ENCODE measurements at regions not wholly inside any gene's neighbourhood (a gene's known extent, or its start where the extent isn't known, plus 50 kb on each side); places are given as distances from the start of the nearest gene placed in this dataset.

- Histone ChIP-seq H3K9me3 (ENCODE audit: control insufficient read depth in 5 of 5, low read length in 5 of 5) (peaks cover 0 to 5% (median 2%) of the 10 kb centered on the region in 5 donors), H3K9ac (ENCODE audit: low read length in 5 of 5) (peak overlapping the region in 4 of 5 donors; percentile 34 to 69 (median 42)), H3K4me3 (ENCODE audit: low read depth in 1 of 5, low read length in 5 of 5) (peak overlapping the region; percentile 40 to 76 (median 59)), H3K4me1 (ENCODE audit: control insufficient read depth in 5 of 5, insufficient read depth in 5 of 5, low read length in 5 of 5) (peaks cover 2 to 33% (median 27%) of the 10 kb centered on the region in 5 donors), H3K36me3 (ENCODE audit: control insufficient read depth in 5 of 5, insufficient read depth in 5 of 5, low read length in 5 of 5) (no peaks in the 10 kb centered on the region), H3K27ac (ENCODE audit: low read depth, low read length) (no peak overlapping the region), H3K27me3 (ENCODE audit: control insufficient read depth in 5 of 5, insufficient read depth in 4 of 5, low read length in 5 of 5) (peaks cover 0 to 20% (median 5%) of the 10 kb centered on the region in 5 donors)
These were observed 183.9 kb downstream of the C9orf50 start for GRCh38 chr9:129436751-129437625.

- Histone ChIP-seq H3K4me3 (ENCODE audit: low read depth in 1 of 5, low read length in 5 of 5) (peak overlapping the region in 3 of 5 donors; percentile 59 to 76 (median 66)), H3K9me3 (ENCODE audit: control insufficient read depth in 5 of 5, low read length in 5 of 5) (peaks cover 0 to 5% (median 2%) of the 10 kb centered on the region in 5 donors), H3K27ac (ENCODE audit: low read depth, low read length) (no peak overlapping the region), H3K9ac (ENCODE audit: low read length in 5 of 5) (peak overlapping the region in 1 of 5 donors; percentile 18), H3K27me3 (ENCODE audit: control insufficient read depth in 5 of 5, insufficient read depth in 4 of 5, low read length in 5 of 5) (peaks cover 0 to 23% (median 5%) of the 10 kb centered on the region in 5 donors), H3K36me3 (ENCODE audit: control insufficient read depth in 5 of 5, insufficient read depth in 5 of 5, low read length in 5 of 5) (no peaks in the 10 kb centered on the region), H3K4me1 (ENCODE audit: control insufficient read depth in 5 of 5, insufficient read depth in 5 of 5, low read length in 5 of 5) (peaks cover 2 to 34% (median 27%) of the 10 kb centered on the region in 5 donors)
These were observed 184.7 kb downstream of the C9orf50 start for GRCh38 chr9:129435988-129436717.

DNA sequence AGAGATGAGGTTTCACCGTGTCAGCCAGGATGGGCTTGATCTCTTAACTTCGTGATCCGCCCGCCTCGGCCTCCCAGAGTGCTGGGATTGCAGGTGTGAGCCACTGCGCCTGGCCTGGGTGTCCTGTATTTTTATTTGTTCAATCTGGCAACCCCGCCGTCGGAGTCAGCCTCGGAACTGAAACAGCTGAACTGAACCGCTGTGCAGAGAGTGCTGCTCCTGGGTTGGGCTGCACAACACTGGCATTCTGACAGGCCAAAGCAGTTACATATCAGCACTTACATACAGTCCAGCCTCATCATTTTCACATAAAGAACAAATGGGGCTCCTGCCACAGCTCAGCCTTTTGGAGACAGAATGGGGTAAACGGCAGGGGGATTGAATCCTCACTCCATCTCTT lies 185.6 kb downstream of the C9orf50 start:
- Histone ChIP-seq H3K4me3 (ENCODE audit: low read depth in 1 of 5, low read length in 5 of 5) (no peak overlapping the region), H3K27me3 (ENCODE audit: control insufficient read depth in 5 of 5, insufficient read depth in 4 of 5, low read length in 5 of 5) (peaks cover 0 to 23% (median 5%) of the 10 kb centered on the region in 5 donors), H3K27ac (ENCODE audit: low read depth, low read length) (no peak overlapping the region), H3K4me1 (ENCODE audit: control insufficient read depth in 5 of 5, insufficient read depth in 5 of 5, low read length in 5 of 5) (peaks cover 2 to 34% (median 27%) of the 10 kb centered on the region in 5 donors), H3K9ac (ENCODE audit: low read length in 5 of 5) (no peak overlapping the region), H3K36me3 (ENCODE audit: control insufficient read depth in 5 of 5, insufficient read depth in 5 of 5, low read length in 5 of 5) (no peaks in the 10 kb centered on the region), H3K9me3 (ENCODE audit: control insufficient read depth in 5 of 5, low read length in 5 of 5) (peaks cover 0 to 5% (median 2%) of the 10 kb centered on the region in 5 donors)

DNA sequence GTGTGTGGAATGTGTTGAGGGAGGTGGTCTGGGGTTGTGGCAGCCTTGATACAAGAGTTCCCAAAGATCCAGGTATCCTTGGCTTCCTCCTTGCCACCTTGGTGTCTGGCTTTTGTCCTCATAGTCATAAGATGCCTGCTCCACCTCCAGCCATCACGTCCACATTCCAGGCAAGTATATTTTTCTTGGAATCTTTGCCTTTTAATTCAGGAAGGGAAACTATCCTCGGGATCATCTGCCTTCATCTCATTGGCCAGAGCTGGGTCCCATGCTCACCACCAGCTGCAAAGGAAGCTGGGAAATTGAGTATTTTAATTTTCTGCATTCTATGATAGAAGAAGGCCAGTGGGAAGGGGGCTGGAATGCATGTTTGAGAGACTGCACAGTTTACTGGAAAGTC lies 186.7 kb downstream of the C9orf50 start:
- H3K27me3 ChIP-seq (ENCODE audit: control insufficient read depth in 5 of 5, insufficient read depth in 4 of 5, low read length in 5 of 5): peaks cover 0 to 23% (median 5%) of the 10 kb centered on the region in 5 donors

DNA sequence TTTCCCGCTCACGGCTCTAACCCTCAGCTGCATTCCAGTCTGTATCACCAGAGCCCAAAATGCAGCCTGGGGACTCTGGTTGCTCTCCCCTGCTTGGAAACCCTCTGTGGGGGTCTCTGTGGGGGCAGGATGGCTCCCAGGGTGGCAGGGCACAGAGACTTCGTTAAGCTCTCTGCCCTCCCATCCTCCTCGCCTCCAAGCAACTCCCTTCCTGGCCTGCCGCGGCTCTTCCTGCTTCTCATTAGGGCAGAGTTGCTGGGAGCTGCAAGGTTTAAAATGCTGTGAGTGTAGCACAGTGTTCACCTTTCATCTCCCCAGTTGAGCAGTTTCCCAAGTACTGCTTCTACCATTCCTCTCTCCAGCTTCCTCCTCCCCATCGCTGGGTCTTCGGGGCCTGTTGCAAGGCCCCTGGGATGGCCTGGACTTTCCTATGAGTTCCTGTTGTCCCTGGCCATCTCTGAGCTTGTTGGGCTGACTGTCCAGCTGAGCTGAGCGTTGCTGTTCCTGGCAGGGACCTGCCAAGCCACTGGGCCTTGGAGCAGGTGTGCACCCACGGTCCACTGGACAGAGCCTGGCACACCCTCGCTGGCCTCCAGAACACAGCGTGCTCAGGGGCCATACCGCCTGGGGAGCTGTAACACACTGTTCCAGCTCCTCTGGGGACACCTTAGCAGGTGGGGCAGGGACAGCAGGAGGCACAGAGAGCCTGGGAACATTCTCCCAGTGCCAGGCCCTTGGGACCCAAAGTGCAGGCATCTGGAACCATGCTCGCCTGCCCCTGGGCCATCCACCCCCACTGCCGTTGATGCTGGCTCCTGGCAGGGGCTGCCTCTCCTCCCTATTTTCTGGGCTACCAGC lies 188.4 kb downstream of the C9orf50 start:
- Histone ChIP-seq H3K27ac (ENCODE audit: low read depth, low read length) (no peak overlapping the region), H3K4me3 (ENCODE audit: low read depth in 1 of 5, low read length in 5 of 5) (no peak overlapping the region), H3K4me1 (ENCODE audit: control insufficient read depth in 5 of 5, insufficient read depth in 5 of 5, low read length in 5 of 5) (peaks cover 2 to 24% (median 19%) of the 10 kb centered on the region in 5 donors), H3K9ac (ENCODE audit: low read length in 5 of 5) (no peak overlapping the region), H3K36me3 (ENCODE audit: control insufficient read depth in 5 of 5, insufficient read depth in 5 of 5, low read length in 5 of 5) (no peaks in the 10 kb centered on the region), H3K9me3 (ENCODE audit: control insufficient read depth in 5 of 5, low read length in 5 of 5) (peaks cover 0 to 5% (median 2%) of the 10 kb centered on the region in 5 donors), H3K27me3 (ENCODE audit: control insufficient read depth in 5 of 5, insufficient read depth in 4 of 5, low read length in 5 of 5) (peaks cover 0 to 15% (median 0%) of the 10 kb centered on the region in 5 donors)

More for the DNA sequence above, 186.7 kb downstream of the C9orf50 start:
- Histone ChIP-seq H3K4me1 (ENCODE audit: control insufficient read depth in 5 of 5, insufficient read depth in 5 of 5, low read length in 5 of 5) (peaks cover 2 to 34% (median 27%) of the 10 kb centered on the region in 5 donors), H3K36me3 (ENCODE audit: control insufficient read depth in 5 of 5, insufficient read depth in 5 of 5, low read length in 5 of 5) (no peaks in the 10 kb centered on the region), H3K27ac (ENCODE audit: low read depth, low read length) (no peak overlapping the region), H3K9me3 (ENCODE audit: control insufficient read depth in 5 of 5, low read length in 5 of 5) (peaks cover 0 to 5% (median 2%) of the 10 kb centered on the region in 5 donors), H3K9ac (ENCODE audit: low read length in 5 of 5) (no peak overlapping the region), H3K4me3 (ENCODE audit: low read depth in 1 of 5, low read length in 5 of 5) (no peak overlapping the region)

DNA sequence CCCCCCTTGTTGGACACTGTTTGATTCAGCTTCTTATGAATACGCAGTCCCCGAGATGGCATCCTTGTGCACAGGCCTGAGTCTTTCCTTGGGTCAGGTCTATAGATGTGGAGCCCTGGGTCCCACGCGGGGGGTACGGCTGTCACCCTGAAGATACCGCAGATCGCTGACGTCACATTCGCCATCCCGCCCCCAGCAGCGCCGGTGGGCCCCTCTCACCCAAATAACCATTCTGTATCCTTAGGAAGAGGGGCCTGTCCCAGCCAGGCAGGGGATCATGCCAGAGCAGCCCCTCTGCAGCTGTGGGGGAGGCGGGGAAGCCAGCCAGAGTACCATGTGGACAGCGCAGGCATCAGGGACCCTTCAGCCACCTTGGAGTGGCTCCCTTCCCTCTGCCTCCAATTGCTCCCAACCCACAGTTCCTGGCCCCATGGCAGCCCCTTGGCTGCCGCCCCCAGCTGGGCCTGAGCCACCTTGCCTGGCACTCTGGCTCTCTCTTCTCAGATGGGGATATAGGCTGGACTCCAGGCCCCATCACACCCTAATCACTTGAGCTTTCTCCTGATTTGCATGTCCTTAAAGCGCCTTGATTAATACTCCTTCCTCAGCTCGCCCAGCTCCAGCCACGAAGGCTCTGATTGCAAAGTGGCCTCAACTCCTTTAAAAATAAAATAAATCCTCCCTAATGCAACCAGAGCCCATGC lies 189.8 kb downstream of the C9orf50 start:
- Histone ChIP-seq H3K4me3 (ENCODE audit: low read depth in 1 of 5, low read length in 5 of 5) (no peak overlapping the region), H3K9ac (ENCODE audit: low read length in 5 of 5) (no peak overlapping the region), H3K36me3 (ENCODE audit: control insufficient read depth in 5 of 5, insufficient read depth in 5 of 5, low read length in 5 of 5) (no peaks in the 10 kb centered on the region), H3K9me3 (ENCODE audit: control insufficient read depth in 5 of 5, low read length in 5 of 5) (peaks cover 0 to 5% (median 2%) of the 10 kb centered on the region in 5 donors), H3K4me1 (ENCODE audit: control insufficient read depth in 5 of 5, insufficient read depth in 5 of 5, low read length in 5 of 5) (peaks cover 0 to 14% (median 6%) of the 10 kb centered on the region in 5 donors), H3K27me3 (ENCODE audit: control insufficient read depth in 5 of 5, insufficient read depth in 4 of 5, low read length in 5 of 5) (peaks cover 0 to 7% (median 0%) of the 10 kb centered on the region in 5 donors), H3K27ac (ENCODE audit: low read depth, low read length) (no peak overlapping the region)

- Histone ChIP-seq H3K9ac (ENCODE audit: low read length in 5 of 5) (no peak overlapping the region), H3K9me3 (ENCODE audit: control insufficient read depth in 5 of 5, low read length in 5 of 5) (peaks cover 0 to under 1% (median 0%) of the 10 kb centered on the region in 5 donors), H3K4me1 (ENCODE audit: control insufficient read depth in 5 of 5, insufficient read depth in 5 of 5, low read length in 5 of 5) (peaks cover 0 to 14% (median 6%) of the 10 kb centered on the region in 5 donors), H3K4me3 (ENCODE audit: low read depth in 1 of 5, low read length in 5 of 5) (no peak overlapping the region), H3K36me3 (ENCODE audit: control insufficient read depth in 5 of 5, insufficient read depth in 5 of 5, low read length in 5 of 5) (no peaks in the 10 kb centered on the region), H3K27ac (ENCODE audit: low read depth, low read length) (no peak overlapping the region), H3K27me3 (ENCODE audit: control insufficient read depth in 5 of 5, insufficient read depth in 4 of 5, low read length in 5 of 5) (peaks cover 0 to 7% (median 0%) of the 10 kb centered on the region in 5 donors)
These were observed 191.9 kb downstream of the C9orf50 start for GRCh38 chr9:129428864-129429577.

DNA sequence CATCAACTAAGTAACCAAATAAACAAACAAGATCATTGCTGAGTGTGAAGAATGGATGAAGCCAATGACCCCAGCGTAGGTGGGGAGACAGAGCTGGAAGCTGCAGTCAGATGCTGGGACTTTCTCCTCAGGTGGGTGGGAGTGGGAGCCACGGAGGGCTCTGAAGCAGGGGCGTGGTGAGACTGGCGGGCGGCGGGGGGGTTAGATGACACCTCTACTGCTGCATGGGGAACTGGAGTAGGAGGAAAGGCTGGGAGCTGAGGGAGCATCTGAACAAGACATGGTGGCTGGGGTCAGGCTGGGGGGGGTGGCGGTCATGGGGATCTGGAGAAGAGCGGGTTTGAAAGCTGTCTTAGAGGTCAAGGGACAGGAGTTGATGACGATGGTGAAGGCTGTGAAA lies 193.8 kb downstream of the C9orf50 start:
- Histone ChIP-seq H3K27me3 (ENCODE audit: control insufficient read depth in 5 of 5, insufficient read depth in 4 of 5, low read length in 5 of 5) (peaks cover 0 to 5% (median 0%) of the 10 kb centered on the region in 5 donors), H3K4me3 (ENCODE audit: low read depth in 1 of 5, low read length in 5 of 5) (no peak overlapping the region), H3K9me3 (ENCODE audit: control insufficient read depth in 5 of 5, low read length in 5 of 5) (no peaks in the 10 kb centered on the region), H3K27ac (ENCODE audit: low read depth, low read length) (no peak overlapping the region), H3K4me1 (ENCODE audit: control insufficient read depth in 5 of 5, insufficient read depth in 5 of 5, low read length in 5 of 5) (peaks cover 0 to 18% (median 12%) of the 10 kb centered on the region in 5 donors), H3K36me3 (ENCODE audit: control insufficient read depth in 5 of 5, insufficient read depth in 5 of 5, low read length in 5 of 5) (no peaks in the 10 kb centered on the region), H3K9ac (ENCODE audit: low read length in 5 of 5) (no peak overlapping the region)
